ENCODE measurements at regions not wholly inside any gene's neighbourhood (a gene's known extent, or its start where the extent isn't known, plus 50 kb on each side); places are given as distances from the start of the nearest gene placed in this dataset.

- H3K9me3 ChIP-seq = 0 out of 3 replicates have a peak, but pooled peaks cover 5% of the 10 kb centered on the region
- ChIA-PET CTCF (interaction anchor here (0.8 kb wide), 1 partner anchor 412 kb away, joined by 3 read pairs; no protein-coding TSS in a partner anchor), POLR2A (no interaction called here)
- H3K4me2 ChIP-seq = no peak overlapping the region
- ATAC-seq = no peak
- H3K4me3 ChIP-seq = no peak overlapping the region
- TF ChIP-seq ESRRA (IDR thresholded peaks at IDR 0.05; ENCODE audit: borderline replicate concordance, low read length) = no peak
- no peaks in the 10 kb centered on the region for H3K4me1 ChIP-seq
- H3K27ac ChIP-seq = no peak overlapping the region
- no peak for DNase-seq (ENCODE audit: low read depth in 1 of 2, low spot score in 1 of 2)
- FAIRE-seq = no peak
- WGBS (ENCODE audit: missing lambda C conversion rate) = 79% methylated on average over 1 of the region's 1 CpG
Observed at GRCh38 chr5:40359093-40359492, 320.6 kb upstream of the PTGER4 start.

DNA sequence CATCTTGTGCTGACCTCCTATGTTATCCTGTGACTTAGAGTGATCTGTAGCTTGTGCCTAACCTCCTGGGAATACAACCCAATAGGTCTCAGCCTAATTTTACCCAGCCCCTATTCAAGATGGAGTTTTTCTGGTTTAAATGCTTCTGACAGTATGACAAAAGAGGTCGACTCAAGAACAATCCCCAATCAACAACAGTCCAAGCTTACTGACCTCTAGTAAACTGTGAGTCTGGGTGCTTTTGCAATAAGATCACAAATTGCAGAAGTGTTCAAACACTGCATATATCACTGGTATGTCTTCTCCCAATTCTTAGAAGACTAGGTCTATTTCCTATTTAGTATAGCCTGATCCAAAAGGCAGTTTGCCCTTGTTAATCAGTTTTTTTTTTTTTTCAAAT, 323.5 kb upstream of the PTGER4 start:
- no peaks in the 10 kb centered on the region for H3K9me3 ChIP-seq
- DNase-seq (ENCODE audit: low read depth in 1 of 2, low spot score in 1 of 2) = no peak
- H3K4me2 ChIP-seq = no peak overlapping the region
- no peak for FAIRE-seq
- H3K27ac ChIP-seq = no peak overlapping the region
- ATAC-seq = no peak
- no peaks in the 10 kb centered on the region for H3K4me1 ChIP-seq
- ChIA-PET POLR2A (interaction anchor here (0.7 kb wide), 1 partner anchor 574 kb away, joined by 5 read pairs; no protein-coding TSS in a partner anchor), CTCF (no interaction called here)
- no peak for TF ChIP-seq JUN (IDR thresholded peaks at IDR 0.05)
- TF ChIP-seq ZC3H11A (IDR thresholded peaks at IDR 0.05) = no peak
- TF ChIP-seq, protein P1, sequence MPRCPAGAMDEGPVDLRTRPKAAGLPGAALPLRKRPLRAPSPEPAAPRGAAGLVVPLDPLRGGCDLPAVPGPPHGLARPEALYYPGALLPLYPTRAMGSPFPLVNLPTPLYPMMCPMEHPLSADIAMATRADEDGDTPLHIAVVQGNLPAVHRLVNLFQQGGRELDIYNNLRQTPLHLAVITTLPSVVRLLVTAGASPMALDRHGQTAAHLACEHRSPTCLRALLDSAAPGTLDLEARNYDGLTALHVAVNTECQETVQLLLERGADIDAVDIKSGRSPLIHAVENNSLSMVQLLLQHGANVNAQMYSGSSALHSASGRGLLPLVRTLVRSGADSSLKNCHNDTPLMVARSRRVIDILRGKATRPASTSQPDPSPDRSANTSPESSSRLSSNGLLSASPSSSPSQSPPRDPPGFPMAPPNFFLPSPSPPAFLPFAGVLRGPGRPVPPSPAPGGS (IDR thresholded peaks at IDR 0.05) = no peak
- TF ChIP-seq ATOH8 (CRISPR knock-in tag; IDR thresholded peaks at IDR 0.05; ENCODE audit: low read depth) = no peak
- TF ChIP-seq NR3C1 (IDR thresholded peaks at IDR 0.05) = no peak
- TF ChIP-seq MAZ (IDR thresholded peaks at IDR 0.05; ENCODE audit: borderline replicate concordance, low read depth, low read length) = no peak
- no peak for TF ChIP-seq FOSB (CRISPR knock-in tag; IDR thresholded peaks at IDR 0.05)
- TF ChIP-seq CHD2 (IDR thresholded peaks at IDR 0.05; ENCODE audit: low read length, partially characterized antibody) = no peak
- TF ChIP-seq EHF (CRISPR knock-in tag; IDR thresholded peaks at IDR 0.05) = no peak
- TF ChIP-seq, protein P2, sequence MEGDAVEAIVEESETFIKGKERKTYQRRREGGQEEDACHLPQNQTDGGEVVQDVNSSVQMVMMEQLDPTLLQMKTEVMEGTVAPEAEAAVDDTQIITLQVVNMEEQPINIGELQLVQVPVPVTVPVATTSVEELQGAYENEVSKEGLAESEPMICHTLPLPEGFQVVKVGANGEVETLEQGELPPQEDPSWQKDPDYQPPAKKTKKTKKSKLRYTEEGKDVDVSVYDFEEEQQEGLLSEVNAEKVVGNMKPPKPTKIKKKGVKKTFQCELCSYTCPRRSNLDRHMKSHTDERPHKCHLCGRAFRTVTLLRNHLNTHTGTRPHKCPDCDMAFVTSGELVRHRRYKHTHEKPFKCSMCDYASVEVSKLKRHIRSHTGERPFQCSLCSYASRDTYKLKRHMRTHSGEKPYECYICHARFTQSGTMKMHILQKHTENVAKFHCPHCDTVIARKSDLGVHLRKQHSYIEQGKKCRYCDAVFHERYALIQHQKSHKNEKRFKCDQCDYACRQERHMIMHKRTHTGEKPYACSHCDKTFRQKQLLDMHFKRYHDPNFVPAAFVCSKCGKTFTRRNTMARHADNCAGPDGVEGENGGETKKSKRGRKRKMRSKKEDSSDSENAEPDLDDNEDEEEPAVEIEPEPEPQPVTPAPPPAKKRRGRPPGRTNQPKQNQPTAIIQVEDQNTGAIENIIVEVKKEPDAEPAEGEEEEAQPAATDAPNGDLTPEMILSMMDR (IDR thresholded peaks at IDR 0.05) = no peak
- no peak for TF ChIP-seq HEYL (CRISPR knock-in tag; IDR thresholded peaks at IDR 0.05)
- no peak for TF ChIP-seq HMGXB4 (CRISPR knock-in tag; IDR thresholded peaks at IDR 0.05; ENCODE audit: borderline replicate concordance)
- no peak for TF ChIP-seq REST (IDR thresholded peaks at IDR 0.05)
- TF ChIP-seq RFX5 (IDR thresholded peaks at IDR 0.05) = no peak
- no peak for TF ChIP-seq MAX (IDR thresholded peaks at IDR 0.05)
- 11% methylated on average over 1 of the region's 1 CpG for whole genome bisulfite sequencing (ENCODE audit: missing lambda C conversion rate)
- no peak overlapping the region for H3K4me3 ChIP-seq
